HG02678 (cell line): ENCODE measurements at regions not wholly inside any gene's neighbourhood (a gene's known extent, or its start where the extent isn't known, plus 50 kb on each side); places are given as distances from the start of the nearest gene placed in this dataset.

Experiments
- ATAC-seq: cut with Tn5 transposase; IDR thresholded peaks from one replicate; pipeline ENCODE4 v1.9.1; 2021; ENCODE audit warnings: mild to moderate bottlenecking, moderate library complexity; ENCODE audit not compliant: unreplicated experiment

GRCh38 chr7:46839651-46840050 lies 742.3 kb downstream of the TNS3 start:
- ATAC-seq: no peak

- ATAC-seq: no peak
Observed at GRCh38 chr7:46838463-46838862, 743.4 kb downstream of the TNS3 start.

DNA sequence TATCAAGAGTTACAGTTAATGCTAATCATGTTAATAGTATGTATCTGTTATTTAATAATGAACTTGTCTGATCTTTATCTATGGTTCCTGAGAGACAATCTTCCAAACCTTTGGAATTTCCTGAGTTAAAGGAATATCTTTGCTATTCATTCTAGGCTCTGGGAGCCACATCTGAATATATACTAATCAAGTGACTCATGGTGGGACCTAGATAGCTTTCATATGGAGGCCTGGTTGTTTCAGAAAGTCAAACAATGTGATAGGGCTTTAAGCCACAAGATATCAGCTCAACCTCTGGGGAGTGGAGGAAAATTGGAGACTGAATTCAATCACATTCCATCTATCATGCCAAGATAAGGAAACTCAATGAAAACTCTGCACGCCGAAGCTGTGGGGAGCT lies 746.4 kb downstream of the TNS3 start:
- no peak for ATAC-seq

DNA sequence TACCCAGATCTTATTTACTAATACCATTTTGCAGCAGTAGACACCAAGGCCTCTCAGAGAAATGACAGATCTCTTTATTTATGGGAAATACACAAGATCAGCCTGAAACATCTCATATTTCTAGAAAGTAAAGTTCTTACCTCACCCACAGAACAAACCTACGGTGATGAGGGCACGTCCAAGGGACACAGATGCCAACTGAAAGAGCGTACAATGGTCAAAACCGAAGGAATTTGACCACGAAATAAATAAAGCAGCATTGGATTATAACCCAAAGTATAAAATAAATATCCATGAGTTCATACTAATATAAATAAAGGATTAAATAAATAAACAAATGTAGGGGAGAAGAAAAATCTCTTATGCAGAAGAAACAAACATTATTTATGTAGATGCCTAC lies 747.0 kb downstream of the TNS3 start:
- no peak for ATAC-seq

DNA sequence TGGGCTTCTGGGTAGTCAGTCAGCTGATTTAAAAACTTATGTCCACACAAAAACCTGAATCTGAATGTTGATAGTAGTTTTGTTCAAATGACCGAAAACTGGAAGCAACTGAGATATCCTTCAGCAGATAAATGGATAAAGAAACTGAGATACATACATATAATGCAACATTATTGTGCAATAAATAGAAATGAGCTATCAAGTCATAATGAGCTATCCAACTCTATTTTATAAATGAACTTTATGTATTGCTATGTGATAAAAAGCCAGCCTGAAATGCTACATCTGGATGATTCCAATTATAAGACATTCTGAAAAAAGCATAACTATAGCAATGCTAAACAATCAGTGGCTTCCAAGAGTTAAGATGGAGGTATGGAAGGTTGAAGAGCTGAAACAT lies 748.7 kb downstream of the TNS3 start:
- ATAC-seq: no peak

GRCh38 chr7:46832136-46832535 lies 749.8 kb downstream of the TNS3 start:
- ATAC-seq: no peak

DNA sequence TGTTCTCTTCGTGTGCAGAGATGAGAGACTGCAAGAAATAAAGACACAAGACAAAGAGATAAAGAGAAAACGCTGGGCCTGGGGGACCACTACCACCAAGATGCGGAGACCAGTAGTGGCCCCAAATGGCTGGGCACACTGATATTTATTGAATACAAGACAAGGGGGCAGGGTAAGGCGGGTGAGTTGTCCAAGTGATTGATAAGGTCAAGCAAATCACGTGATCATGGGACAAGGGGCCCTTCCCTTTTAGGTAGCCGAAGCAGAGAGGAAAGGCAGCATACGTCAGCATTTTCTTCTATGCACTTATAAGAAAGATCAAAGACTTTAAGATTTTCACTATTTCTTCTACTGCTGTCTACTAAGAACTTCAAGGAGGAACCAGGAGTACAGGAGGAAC lies 762.1 kb downstream of the TNS3 start:
- ATAC-seq: no peak

DNA sequence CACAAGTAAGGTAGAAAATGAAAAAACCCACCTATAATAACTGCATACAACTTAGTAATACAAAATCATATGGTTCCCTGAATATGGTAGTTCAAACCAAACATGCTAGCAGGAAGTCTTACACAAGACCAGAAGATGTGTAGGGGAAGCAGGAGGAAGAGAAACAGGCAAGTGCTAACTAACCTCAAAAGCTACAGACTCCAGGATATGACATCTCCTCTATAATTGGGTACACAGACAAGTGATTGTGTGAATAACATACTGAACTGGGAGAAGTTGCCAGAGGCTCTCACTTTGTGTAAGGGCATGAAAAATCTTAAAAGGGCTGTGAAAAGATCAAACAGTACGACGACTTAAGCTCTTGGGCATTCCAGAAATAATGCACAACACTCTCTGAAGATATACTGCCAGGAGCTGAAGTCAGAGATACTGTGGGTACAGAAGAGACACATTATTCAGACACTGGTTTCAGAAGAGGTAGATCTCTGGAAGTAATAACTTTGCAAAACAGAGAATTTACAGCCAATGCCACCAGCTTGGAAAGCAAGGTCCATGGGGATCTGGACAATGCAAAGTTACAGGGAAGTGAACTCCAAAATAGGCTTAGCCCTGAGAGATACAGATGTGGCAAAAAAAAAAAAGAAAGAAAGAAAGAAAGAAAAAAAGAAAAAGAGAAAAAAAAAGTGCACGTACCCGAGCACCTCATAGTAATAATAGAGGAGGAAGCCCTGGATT lies 767.2 kb downstream of the TNS3 start:
- ATAC-seq: no peak

- no peak for ATAC-seq
Observed at GRCh38 chr7:46812101-46812675, 769.7 kb downstream of the TNS3 start.

DNA sequence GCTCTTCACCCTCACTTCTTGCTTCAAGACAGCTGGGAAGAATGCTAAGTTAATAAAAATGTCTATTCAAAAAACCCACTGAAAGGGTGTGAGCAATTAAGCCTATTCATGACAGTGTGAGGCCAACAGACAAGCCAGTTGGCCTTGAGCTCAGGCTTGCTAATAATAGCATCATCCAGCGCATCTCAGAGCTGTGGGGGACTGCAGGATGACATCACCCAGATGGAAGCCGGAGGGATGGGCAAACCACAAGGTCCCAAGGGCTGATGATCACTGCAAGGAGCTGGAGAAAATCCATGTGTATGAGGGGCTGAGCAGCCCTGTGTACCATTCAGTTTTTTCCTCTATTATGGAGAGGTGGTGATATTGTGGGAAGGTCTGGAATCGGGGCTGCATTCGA lies 770.4 kb downstream of the TNS3 start:
- no peak for ATAC-seq

DNA sequence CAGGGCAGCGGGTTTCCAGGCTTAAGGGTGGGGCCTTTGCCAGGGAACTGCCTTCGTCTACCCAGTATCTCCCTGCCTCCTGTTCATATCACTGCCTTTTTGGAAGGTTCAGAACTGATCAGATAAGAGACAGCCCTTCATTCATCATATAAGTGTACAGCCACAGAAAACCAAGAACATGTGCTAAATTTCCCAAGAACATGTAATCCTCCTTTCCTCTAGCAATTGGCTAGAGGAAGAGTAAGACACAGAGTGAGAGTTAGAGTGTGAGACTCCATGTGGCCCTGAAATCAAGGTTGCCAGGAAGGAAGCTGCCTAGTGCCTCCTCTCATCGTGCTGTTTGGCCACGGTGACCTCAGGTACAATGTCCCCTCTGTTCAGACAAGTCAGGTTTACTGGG lies 770.9 kb downstream of the TNS3 start:
- ATAC-seq: no peak

DNA sequence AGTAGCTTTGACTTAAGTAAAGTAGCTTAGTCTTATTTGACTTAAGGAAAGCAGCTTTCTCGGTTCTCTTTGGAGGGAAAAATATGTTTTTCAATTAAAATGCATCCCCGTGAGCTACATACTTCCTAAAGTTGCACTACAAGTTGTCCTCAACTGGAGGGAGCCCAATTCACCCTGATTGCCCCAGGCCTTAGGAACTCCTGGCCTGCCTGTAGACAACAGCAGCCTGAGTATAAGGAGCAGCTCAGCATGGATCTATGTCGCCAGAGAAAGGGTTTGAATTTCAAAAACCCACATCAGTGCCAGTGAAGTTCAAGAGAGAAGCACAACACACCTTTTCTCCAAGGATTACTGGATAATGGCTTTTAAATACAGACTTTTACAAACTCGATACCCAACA lies 772.0 kb downstream of the TNS3 start:
- no peak for ATAC-seq

DNA sequence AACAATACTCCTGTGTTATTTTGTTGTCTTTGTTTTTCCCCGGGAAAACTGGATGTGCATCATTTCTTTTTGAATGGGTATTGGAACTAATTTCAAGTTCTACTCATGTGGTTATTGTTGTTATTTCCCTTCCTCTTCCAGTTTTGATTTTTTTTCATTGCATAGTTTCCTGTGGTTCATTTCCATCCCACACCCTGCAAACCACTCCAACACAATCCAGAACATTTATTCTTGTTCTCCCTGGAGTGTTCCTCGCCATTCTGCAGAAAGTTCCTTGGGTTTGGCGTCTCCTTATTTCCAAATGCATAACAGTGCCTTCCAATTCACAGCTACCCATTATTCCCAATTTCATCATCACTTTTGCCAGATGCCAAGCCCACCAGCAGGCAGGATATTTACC lies 775.1 kb downstream of the TNS3 start:
- ATAC-seq: no peak

DNA sequence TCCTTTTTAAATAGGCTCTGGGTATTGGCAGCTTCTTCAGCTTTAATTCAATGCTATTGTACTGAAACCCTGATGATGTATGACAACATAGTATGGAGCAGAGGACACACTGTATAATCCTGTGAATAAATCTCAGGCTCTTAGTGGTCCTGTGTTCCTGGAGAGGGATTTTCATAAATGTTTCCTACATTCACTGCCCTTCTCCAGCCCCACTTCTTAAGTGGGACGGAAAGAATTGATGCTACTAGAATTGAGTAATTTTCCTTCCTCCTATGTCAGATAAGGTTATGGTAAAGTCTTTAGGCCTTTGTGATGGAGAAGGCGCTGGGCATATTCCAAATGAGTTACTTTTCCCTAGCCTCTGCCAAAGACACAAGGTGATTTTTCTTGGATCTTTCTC lies 779.4 kb downstream of the TNS3 start:
- ATAC-seq: no peak

DNA sequence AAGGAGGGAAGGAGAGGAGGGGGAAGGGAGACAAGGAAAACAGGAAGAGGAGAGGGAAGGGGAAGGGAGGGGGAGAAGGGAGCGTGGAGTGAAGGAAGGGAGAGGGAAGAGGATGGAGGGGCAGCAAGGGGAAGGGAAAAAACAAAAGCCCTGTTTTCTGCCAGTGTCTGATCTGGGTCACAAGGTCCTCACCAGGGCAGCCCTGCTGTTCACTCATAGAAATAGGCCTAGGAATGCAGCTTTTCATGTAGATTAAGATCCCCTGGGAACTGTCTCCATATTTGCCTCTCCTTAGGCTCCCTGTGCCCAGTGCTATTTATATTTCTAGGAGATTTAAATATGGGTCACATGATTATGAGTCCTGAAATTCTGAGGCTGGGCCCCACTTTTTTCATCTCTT lies 790.7 kb downstream of the TNS3 start:
- no peak for ATAC-seq

- no peak for ATAC-seq
Observed at GRCh38 chr7:46786995-46787394, 794.9 kb downstream of the TNS3 start.

DNA sequence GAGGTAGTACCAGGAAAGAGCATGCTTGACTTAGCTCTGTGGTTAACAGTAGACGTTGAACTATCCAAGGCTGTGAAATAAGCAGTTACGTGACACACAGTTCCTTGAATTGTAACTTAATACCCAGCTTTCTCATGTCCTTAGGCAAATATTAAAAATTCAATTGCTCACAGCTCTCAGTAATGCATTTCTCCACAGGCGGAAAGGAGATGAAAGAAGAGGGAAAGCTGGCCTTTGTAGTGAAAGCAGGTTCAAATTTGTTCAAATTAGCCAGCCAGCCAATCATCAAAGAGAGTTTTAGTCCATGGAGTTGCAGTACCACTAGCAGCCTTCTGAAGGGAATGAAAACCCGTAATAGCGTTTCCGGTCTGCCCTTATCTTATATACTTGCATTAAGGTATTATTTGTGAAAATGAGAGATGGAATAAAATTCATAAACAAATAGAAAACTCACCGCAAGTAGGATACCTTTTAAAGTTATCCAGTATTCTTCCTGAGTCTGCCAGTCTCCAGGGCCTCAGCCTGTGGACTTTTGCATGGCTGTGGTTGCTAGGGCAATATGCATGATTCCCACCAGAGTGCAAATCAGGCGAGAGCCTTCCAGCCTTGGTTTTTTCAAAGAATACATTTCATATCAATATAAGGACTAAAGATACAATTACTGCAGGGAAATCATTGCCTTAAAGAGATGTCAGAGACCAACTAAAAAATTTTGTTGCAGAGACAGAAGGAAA lies 795.5 kb downstream of the TNS3 start:
- ATAC-seq: no peak

DNA sequence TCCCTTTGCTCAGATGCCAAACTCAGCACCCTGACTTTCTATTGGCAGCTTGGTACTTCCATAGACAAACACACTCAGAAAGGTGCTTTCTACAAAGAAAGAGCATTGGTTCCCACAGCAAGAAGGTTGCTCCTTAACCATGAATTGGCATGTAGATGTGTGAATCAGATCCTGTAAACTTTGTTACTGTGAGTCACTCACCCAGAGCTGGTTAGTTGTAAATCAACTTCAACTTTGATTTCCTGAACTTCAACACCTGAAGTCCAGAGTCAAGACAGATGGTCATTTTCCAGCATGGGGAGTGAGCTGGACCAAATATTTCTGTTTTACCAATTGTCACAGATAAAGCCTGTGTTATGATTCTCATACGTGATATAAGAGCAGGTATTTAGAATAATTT lies 797.2 kb downstream of the TNS3 start:
- no peak for ATAC-seq

DNA sequence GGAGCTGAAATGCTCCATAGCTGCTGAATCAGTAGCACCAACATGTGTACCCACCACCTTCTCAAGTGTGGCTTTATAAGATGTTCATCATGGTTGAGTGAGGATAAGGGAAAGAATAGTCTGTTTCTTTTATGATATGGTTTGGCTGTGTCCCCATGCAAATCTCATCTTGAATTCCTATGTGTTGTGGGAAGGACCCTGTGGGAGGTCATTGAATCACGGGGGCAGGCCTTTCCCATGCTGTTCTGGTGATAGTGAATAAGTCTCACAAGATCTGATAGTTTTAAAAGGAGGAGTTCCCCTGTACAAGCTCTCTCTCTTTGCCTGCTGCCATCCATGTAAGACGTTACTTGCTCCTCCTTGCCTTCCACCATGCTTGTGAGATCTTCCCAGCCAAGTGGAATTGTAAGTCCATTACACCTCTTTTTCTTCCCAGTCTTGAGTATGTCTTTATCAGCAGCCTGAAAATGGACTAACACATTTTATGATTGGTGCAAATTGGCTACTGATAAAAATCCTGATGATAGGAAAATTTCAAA lies 799.9 kb downstream of the TNS3 start:
- no peak for ATAC-seq

- no peak for ATAC-seq
Observed at GRCh38 chr7:46776790-46777189, 805.1 kb downstream of the TNS3 start.

DNA sequence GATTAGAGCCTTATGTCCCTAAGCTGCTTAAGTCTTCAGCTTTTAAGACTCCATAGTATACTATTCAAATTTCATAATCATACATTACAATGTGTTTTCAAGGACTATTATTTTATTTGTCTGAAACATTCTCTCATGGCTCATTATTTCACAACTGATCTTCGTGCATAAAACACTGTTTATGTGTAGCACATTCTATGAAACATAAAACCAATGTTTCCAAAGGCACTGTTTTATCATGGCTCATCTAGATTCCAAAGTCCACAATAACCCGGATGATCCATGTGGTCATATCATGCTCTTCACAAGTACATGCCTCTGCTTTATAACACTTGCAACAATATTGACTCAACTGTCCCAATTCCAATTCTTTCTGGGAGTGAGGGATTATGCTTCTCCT lies 806.1 kb downstream of the TNS3 start:
- ATAC-seq: no peak

- no peak for ATAC-seq
Observed at GRCh38 chr7:46775020-46775419, 806.9 kb downstream of the TNS3 start.
